ENCODE measurements at regions not wholly inside any gene's neighbourhood (a gene's known extent, or its start where the extent isn't known, plus 50 kb on each side); places are given as distances from the start of the nearest gene placed in this dataset.

DNA sequence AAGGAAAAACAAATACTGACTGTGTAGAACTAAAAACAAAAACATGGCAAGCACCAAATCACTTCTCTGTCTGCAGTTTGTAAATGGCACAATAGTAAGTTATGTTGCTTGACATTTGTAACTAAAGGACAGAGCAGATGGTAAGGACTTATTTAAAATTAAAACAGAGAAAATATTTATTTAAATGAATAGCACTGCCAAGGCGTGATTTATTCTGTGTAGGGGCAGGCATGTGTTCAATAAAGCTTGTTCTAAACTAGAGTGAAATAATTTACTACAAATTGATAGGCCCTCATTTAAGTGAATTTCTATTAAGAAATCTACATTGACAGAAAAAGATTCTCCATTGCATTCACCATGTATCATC lies 231.5 kb downstream of the CYLC2 start:
- Histone ChIP-seq H3K79me2 (replicated peaks; ENCODE audit: insufficient read depth) (no peaks in the 10 kb centered on the region), H3K9me2 (ENCODE audit: insufficient read depth) (no peaks in the 10 kb centered on the region), H3K27me3 (ENCODE audit: insufficient read depth) (no peaks in the 10 kb centered on the region), H2AFZ (no peak overlapping the region), H3K4me2 (no peak overlapping the region), H3K27ac (ENCODE audit: low read depth) (no peak overlapping the region), H3F3A (replicated peaks; ENCODE audit: low read depth) (no peaks in the 10 kb centered on the region), H4K20me1 (replicated peaks; ENCODE audit: insufficient read depth) (no peaks in the 10 kb centered on the region), H3K4me3 (no peak overlapping the region), H3K4me1 (ENCODE audit: insufficient read depth) (no peaks in the 10 kb centered on the region), H3K36me3 (ENCODE audit: insufficient read depth) (peaks cover 6% of the 10 kb centered on the region; the same call in 1 of the 2 replicates)
- H3K27ac Mint-ChIP-seq: no peak overlapping the region
- TF ChIP-seq EZH2 (IDR thresholded peaks at IDR 0.05; ENCODE audit: low read depth, unreplicated experiment) (no peak), CREB1 (CRISPR knock-in tag; IDR thresholded peaks at IDR 0.05; ENCODE audit: low read depth) (no peak), EZH2phosphoT487 (IDR thresholded peaks at IDR 0.05; ENCODE audit: unreplicated experiment) (no peak), JUNB (IDR thresholded peaks at IDR 0.05; ENCODE audit: unreplicated experiment) (no peak), POLR2AphosphoS5 (IDR thresholded peaks at IDR 0.05; ENCODE audit: low read depth) (no peak), ZNF331 (CRISPR knock-in tag; IDR thresholded peaks at IDR 0.05; ENCODE audit: low read depth) (no peak), ZNF114 (CRISPR knock-in tag; IDR thresholded peaks at IDR 0.05) (no peak), NANOG (IDR thresholded peaks at IDR 0.05; ENCODE audit: borderline replicate concordance) (no peak), STAT1 (IDR thresholded peaks at IDR 0.05; ENCODE audit: unreplicated experiment) (no peak)
- TF ChIP-seq, protein P1, sequence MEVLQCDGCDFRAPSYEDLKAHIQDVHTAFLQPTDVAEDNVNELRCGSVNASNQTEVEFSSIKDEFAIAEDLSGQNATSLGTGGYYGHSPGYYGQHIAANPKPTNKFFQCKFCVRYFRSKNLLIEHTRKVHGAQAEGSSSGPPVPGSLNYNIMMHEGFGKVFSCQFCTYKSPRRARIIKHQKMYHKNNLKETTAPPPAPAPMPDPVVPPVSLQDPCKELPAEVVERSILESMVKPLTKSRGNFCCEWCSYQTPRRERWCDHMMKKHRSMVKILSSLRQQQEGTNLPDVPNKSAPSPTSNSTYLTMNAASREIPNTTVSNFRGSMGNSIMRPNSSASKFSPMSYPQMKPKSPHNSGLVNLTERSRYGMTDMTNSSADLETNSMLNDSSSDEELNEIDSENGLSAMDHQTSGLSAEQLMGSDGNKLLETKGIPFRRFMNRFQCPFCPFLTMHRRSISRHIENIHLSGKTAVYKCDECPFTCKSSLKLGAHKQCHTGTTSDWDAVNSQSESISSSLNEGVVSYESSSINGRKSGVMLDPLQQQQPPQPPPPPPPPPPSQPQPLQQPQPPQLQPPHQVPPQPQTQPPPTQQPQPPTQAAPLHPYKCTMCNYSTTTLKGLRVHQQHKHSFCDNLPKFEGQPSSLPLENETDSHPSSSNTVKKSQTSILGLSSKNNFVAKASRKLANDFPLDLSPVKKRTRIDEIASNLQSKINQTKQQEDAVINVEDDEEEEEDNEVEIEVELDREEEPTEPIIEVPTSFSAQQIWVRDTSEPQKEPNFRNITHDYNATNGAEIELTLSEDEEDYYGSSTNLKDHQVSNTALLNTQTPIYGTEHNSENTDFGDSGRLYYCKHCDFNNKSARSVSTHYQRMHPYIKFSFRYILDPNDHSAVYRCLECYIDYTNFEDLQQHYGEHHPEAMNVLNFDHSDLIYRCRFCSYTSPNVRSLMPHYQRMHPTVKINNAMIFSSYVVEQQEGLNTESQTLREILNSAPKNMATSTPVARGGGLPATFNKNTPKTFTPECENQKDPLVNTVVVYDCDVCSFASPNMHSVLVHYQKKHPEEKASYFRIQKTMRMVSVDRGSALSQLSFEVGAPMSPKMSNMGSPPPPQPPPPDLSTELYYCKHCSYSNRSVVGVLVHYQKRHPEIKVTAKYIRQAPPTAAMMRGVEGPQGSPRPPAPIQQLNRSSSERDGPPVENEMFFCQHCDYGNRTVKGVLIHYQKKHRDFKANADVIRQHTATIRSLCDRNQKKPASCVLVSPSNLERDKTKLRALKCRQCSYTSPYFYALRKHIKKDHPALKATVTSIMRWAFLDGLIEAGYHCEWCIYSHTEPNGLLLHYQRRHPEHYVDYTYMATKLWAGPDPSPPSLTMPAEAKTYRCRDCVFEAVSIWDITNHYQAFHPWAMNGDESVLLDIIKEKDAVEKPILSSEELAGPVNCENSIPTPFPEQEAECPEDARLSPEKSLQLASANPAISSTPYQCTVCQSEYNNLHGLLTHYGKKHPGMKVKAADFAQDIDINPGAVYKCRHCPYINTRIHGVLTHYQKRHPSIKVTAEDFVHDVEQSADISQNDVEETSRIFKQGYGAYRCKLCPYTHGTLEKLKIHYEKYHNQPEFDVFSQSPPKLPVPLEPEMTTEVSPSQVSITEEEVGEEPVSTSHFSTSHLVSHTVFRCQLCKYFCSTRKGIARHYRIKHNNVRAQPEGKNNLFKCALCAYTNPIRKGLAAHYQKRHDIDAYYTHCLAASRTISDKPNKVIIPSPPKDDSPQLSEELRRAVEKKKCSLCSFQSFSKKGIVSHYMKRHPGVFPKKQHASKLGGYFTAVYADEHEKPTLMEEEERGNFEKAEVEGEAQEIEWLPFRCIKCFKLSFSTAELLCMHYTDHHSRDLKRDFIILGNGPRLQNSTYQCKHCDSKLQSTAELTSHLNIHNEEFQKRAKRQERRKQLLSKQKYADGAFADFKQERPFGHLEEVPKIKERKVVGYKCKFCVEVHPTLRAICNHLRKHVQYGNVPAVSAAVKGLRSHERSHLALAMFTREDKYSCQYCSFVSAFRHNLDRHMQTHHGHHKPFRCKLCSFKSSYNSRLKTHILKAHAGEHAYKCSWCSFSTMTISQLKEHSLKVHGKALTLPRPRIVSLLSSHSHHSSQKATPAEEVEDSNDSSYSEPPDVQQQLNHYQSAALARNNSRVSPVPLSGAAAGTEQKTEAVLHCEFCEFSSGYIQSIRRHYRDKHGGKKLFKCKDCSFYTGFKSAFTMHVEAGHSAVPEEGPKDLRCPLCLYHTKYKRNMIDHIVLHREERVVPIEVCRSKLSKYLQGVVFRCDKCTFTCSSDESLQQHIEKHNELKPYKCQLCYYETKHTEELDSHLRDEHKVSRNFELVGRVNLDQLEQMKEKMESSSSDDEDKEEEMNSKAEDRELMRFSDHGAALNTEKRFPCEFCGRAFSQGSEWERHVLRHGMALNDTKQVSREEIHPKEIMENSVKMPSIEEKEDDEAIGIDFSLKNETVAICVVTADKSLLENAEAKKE (CRISPR knock-in tag; IDR thresholded peaks at IDR 0.05): no peak
- TF ChIP-seq, protein P2, sequence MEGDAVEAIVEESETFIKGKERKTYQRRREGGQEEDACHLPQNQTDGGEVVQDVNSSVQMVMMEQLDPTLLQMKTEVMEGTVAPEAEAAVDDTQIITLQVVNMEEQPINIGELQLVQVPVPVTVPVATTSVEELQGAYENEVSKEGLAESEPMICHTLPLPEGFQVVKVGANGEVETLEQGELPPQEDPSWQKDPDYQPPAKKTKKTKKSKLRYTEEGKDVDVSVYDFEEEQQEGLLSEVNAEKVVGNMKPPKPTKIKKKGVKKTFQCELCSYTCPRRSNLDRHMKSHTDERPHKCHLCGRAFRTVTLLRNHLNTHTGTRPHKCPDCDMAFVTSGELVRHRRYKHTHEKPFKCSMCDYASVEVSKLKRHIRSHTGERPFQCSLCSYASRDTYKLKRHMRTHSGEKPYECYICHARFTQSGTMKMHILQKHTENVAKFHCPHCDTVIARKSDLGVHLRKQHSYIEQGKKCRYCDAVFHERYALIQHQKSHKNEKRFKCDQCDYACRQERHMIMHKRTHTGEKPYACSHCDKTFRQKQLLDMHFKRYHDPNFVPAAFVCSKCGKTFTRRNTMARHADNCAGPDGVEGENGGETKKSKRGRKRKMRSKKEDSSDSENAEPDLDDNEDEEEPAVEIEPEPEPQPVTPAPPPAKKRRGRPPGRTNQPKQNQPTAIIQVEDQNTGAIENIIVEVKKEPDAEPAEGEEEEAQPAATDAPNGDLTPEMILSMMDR (conservative IDR thresholded peaks at IDR 0.05; ENCODE audit: low read depth in 2 of 2): no peak
- TF ChIP-seq, protein P3, sequence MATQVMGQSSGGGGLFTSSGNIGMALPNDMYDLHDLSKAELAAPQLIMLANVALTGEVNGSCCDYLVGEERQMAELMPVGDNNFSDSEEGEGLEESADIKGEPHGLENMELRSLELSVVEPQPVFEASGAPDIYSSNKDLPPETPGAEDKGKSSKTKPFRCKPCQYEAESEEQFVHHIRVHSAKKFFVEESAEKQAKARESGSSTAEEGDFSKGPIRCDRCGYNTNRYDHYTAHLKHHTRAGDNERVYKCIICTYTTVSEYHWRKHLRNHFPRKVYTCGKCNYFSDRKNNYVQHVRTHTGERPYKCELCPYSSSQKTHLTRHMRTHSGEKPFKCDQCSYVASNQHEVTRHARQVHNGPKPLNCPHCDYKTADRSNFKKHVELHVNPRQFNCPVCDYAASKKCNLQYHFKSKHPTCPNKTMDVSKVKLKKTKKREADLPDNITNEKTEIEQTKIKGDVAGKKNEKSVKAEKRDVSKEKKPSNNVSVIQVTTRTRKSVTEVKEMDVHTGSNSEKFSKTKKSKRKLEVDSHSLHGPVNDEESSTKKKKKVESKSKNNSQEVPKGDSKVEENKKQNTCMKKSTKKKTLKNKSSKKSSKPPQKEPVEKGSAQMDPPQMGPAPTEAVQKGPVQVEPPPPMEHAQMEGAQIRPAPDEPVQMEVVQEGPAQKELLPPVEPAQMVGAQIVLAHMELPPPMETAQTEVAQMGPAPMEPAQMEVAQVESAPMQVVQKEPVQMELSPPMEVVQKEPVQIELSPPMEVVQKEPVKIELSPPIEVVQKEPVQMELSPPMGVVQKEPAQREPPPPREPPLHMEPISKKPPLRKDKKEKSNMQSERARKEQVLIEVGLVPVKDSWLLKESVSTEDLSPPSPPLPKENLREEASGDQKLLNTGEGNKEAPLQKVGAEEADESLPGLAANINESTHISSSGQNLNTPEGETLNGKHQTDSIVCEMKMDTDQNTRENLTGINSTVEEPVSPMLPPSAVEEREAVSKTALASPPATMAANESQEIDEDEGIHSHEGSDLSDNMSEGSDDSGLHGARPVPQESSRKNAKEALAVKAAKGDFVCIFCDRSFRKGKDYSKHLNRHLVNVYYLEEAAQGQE (IDR thresholded peaks at IDR 0.05; ENCODE audit: unreplicated experiment): no peak
- TF ChIP-seq, protein P4, sequence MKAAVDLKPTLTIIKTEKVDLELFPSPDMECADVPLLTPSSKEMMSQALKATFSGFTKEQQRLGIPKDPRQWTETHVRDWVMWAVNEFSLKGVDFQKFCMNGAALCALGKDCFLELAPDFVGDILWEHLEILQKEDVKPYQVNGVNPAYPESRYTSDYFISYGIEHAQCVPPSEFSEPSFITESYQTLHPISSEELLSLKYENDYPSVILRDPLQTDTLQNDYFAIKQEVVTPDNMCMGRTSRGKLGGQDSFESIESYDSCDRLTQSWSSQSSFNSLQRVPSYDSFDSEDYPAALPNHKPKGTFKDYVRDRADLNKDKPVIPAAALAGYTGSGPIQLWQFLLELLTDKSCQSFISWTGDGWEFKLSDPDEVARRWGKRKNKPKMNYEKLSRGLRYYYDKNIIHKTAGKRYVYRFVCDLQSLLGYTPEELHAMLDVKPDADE (IDR thresholded peaks at IDR 0.05): no peak
- H3K4me1 Mint-ChIP-seq: no peaks in the 10 kb centered on the region
- no peak overlapping the region for H3K4me3 Mint-ChIP-seq
- H3K27me3 Mint-ChIP-seq (ENCODE audit: insufficient read depth, low read depth, poor library complexity): no peaks in the 10 kb centered on the region
- peaks cover 89% of the 10 kb centered on the region for H3K9me3 Mint-ChIP-seq
- ATAC-seq (no peak), DNase-seq (ENCODE audit: low spot score) (no peak)
- peaks cover 16% of the 10 kb centered on the region; the same call in 2 of the 3 replicates for H3K36me3 Mint-ChIP-seq (ENCODE audit: low read depth)
